ENCODE measurements at regions not wholly inside any gene's neighbourhood (a gene's known extent, or its start where the extent isn't known, plus 50 kb on each side); places are given as distances from the start of the nearest gene placed in this dataset.

GRCh38 chr6:105598264-105598663 is 195.4 kb upstream of the PREP start:
- no peak for TF ChIP-seq CTCF (IDR thresholded peaks at IDR 0.05 in 4 of 5, conservative IDR thresholded peaks at IDR 0.05 in 1 of 5)
- no peak for TF ChIP-seq POLR2A (IDR thresholded peaks at IDR 0.05)

All from gastrocnemius medialis (tissue), 4 donors.